Hepatocyte (in vitro differentiated cells): ENCODE measurements at regions not wholly inside any gene's neighbourhood (a gene's known extent, or its start where the extent isn't known, plus 50 kb on each side); places are given as distances from the start of the nearest gene placed in this dataset.

Source experiments
- EZH2 ChIP-seq: fragments of 200-600 bp; sonication (generic); IDR thresholded peaks from 2 replicates; pipeline ENCODE4 v1.6.1; 2016; ENCODE audit warnings: antibody characterized with exemption, mild to moderate bottlenecking, borderline replicate concordance
- TF ChIP-seq, protein P1 (sequence below): fragments of 200-600 bp; sonication (generic); IDR thresholded peaks from 2 replicates; pipeline ENCODE4 v1.5.1; 2016; ENCODE audit warnings: antibody characterized with exemption, mild to moderate bottlenecking; ENCODE audit not compliant: poor library complexity

DNA sequence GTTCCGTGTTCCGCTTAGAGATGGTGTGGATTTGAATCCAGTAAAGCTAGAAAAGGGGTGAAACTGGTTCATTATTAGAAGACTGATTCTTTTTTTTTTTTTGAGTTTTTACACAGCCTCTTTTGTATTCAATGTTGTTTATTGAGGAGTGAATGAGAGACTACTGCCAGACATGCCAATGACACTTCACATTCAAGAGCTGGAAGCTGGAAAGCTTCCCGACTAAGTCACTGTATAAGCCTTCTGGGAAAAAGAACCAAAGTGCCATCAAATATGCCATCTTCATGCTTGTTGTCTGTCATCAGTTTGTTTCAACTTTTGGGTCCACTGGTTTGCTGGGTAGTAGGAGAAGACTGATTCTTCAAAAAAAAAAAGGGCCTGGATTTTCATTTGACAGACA is 164.8 kb downstream of the ATP23 start:
- TF ChIP-seq, protein P1, sequence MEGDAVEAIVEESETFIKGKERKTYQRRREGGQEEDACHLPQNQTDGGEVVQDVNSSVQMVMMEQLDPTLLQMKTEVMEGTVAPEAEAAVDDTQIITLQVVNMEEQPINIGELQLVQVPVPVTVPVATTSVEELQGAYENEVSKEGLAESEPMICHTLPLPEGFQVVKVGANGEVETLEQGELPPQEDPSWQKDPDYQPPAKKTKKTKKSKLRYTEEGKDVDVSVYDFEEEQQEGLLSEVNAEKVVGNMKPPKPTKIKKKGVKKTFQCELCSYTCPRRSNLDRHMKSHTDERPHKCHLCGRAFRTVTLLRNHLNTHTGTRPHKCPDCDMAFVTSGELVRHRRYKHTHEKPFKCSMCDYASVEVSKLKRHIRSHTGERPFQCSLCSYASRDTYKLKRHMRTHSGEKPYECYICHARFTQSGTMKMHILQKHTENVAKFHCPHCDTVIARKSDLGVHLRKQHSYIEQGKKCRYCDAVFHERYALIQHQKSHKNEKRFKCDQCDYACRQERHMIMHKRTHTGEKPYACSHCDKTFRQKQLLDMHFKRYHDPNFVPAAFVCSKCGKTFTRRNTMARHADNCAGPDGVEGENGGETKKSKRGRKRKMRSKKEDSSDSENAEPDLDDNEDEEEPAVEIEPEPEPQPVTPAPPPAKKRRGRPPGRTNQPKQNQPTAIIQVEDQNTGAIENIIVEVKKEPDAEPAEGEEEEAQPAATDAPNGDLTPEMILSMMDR = no peak
- TF ChIP-seq EZH2 = no peak
